ENCODE measurements at regions not wholly inside any gene's neighbourhood (a gene's known extent, or its start where the extent isn't known, plus 50 kb on each side); places are given as distances from the start of the nearest gene placed in this dataset.
A peak's percentile ranks its signal among the peaks of the same experiment; 100 is the strongest.

GRCh38 chr2:16561676-16562075 is 104.0 kb downstream of the CYRIA start:
- DNase-seq, result no peak

- DNase-seq, result no peak
Measured at GRCh38 chr2:16561251-16561650, 104.4 kb downstream of the CYRIA start.

DNA sequence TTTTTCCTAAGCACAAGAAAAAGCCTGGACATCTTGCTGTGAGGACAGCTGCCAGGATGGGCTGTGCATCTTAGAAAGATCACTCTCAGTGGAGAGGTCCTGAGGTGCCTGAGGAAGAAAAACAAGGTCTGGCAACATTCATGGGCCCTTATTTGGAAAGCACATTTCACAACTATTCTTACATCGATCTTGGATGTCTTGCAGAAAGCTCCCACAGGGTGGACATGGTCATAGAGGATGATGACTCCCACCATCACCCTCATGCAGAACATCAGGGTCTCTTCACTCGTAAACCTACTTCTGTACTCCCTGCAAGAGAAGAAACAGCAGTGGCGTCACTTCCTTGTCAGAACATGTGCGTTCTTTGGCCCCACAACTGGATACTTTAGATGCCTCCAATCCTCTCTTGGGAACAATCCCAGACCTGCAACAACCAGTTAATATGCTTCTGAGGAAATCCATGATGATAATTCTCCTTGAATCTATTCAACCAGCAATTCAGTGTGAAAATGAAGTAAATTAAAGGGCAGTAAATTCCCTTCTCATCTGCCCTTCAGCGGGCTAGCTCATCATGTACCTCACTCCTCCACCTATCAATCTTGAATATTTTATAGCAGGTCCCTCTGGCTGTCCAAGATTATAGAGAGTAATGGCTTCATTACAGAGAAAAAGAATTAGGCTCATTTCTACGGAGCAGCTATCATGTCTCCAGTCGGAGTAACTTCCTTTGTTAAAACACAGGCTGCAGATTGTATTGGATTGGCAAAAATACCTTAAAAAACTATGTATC is 106.2 kb downstream of the CYRIA start:
- no peak for DNase-seq

DNA sequence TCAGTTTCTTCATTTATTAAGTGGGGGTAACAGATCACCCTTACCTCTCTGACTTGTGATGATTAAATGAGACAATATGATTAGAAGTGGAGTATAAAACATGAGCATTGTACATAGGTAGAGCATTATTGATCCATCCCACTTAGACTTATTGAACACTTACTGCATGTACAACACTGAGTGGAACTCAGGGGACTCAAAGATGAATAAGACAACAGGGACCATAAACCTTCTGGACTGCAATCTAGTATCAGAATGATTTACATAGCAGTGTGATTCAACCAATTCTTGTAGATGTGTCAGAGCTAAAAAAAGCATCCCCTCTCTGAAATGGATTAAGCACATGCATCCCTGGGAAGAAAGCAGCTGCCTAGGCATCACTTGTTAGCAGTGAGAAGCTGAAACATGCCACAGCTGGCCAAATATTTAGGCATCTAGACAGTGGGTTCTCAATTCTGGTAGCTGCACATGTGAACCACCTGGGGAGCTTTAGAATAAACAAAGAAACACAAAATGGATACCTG is 111.5 kb downstream of the CYRIA start:
- DNase-seq, result no peak

GRCh38 chr2:16553226-16553625 is 112.4 kb downstream of the CYRIA start:
- no peak for DNase-seq

DNA sequence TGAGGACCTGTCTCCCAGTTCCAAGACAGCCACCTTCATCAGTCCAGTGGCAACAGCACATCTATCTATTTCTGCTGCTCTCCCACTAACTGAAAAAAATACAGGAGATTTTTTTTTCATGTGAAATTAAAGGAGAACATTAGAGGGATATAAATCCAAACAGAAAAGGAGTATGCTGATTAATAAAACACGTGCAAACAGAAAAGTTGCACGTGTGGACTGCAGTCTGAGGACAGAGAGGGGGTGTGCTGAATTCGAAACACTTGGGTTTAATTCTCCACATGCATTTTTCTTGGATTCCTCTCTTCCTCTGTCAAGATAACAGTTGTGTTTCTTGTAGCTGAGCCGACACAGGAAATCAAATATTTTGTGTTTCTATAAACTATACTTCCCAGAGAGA is 113.4 kb downstream of the CYRIA start:
- no peak for DNase-seq

GRCh38 chr2:16548036-16548435 is 117.6 kb downstream of the CYRIA start:
- DNase-seq, result no peak

DNA sequence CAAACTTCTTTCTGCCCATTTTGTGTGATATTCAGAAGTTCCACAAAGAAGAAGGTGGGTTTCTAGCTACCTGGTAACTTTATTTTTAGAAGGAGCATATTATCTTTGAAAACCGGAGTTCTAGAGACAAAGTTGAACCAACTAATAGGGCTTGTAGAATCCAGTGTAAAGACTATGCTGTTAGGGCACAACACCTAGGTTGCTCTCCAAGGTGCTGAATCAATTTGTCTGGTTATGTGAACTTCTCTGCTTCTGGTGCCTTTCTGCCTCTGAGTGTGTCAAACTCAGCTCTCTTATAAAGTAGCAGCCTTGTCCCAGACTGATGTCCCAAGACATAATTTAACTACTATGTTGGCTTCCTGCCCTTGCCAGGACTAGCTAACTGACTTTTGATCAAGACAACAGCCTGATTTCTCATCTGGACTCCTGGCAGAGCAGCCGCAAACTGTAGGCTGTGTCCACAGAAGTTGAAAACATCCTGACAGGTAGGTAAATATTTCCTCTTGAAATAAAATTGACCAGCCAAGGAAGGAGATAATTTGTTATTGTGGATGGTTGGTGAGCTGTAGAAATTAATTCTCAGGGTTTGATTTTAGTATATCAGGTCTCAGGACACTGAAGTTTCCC is 119.4 kb downstream of the CYRIA start:
- no peak for DNase-seq

DNA sequence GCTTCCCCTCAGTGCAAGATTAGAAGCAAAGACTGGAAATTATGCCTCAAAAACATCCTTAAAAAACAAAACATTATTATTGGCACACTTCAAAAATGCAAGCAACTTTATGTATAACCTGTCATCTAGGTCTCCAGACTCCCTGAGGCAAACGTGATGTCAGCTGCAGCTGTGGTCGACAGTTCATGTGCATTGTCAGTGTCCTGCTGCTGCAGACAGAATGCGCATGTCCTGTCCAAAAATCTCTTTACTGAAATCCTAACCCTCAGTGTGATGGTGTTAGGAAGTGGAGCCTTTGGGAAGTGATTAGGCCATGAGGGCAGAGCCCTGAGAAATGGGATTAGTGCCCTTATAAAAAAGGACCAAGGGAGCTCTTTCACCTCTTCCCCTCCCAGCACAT is 126.9 kb downstream of the CYRIA start:
- DNase-seq, result no peak

DNA sequence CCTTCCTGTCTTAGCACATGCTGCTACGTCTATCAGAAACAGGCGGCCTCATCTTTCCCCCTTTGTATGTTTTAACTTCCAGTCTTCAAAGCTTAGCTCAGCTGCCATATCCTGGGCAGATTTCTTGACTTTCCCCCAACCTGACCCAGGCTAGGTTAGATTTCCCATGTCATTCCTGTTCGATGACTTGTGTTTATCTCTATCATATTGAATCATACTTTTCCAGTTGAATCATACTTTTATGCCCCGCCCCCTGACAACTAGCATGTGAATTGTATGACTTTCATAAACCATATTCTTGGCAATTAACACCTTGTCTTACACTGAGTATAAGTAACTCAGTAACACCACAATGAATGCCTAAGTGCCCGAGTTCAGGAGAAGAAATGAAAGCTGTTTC is 128.3 kb downstream of the CYRIA start:
- no peak for DNase-seq

- no peak for DNase-seq
Measured at GRCh38 chr2:16526193-16526592, 139.4 kb downstream of the CYRIA start.

GRCh38 chr2:16525265-16525887 is 140.3 kb downstream of the CYRIA start:
- no peak for DNase-seq

DNA sequence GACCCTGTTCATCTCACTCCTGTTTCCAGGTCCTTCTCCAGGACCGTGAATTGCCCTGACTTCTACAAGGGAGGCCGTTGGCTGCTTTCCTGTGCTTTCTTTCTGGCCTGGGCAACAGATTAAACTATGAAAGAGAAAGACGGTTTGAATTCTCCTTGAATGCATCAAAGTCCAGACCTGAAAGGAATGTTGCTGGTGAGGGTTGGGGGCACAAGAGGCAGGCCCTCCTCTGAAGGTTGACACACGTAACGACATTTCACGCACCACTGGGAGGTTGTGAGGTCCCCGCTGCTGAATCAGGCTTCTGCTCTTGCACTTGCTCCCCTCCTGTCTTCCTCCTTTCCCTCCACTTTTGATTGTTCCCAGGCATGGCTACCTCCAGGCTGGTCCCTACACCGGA is 141.9 kb downstream of the CYRIA start:
- no peak for DNase-seq

DNA sequence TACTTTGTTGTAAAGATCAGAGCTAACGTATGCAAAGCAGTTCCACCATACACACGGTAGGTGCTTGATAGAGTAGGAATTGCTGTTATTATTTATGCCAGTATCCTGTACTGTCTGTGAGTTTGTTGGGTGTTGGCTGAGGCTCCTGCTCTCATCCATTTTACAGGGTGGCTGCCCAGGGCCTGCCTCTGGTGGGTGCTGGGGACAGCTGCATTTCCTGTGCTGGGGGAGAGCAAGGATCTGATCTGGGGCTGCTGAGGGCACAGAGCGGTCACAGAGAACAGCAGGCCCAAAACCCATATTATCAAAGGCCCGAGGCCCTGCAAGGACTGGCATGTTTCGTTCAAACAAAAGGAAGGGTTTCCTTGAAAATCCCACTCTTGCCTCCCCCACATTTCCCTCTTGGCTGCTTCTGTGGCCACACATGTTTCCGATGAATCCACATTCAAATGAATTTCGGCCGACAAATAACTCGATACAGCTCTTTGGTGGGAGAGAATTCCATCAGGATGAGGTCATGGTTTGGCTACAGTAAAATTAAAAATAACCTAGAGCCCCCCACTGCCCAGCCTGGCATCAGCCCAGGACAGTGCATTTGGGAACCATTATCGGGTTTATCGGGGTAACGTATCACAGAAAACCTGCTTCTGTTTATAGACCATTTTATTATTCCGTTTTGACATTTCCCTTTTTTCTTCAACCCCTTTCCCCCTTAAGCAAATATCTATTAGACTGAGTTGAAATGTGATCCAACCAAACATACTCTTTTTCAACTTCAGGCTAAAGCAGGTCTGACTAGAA is 143.4 kb downstream of the CYRIA start:
- no peak for DNase-seq

DNA sequence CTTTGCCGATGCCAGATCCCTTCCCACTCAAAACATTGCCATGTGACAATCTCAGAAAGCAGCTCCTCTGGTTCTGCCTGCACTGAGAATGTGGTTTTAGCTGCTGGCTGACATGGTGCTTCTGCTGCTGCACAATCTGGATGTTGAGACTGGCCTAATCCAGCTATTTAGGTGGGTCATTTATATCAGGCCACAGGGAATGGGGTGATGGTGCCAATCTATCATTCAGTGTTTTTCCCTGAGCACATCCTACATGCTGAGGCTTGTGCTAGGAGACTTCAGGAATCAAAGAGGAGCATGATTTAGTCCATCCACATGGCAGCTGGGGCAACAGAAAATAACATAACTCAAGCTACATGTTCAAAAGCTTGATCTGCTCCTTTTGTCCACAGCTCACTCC is 144.7 kb downstream of the CYRIA start:
- DNase-seq, result no peak

DNA sequence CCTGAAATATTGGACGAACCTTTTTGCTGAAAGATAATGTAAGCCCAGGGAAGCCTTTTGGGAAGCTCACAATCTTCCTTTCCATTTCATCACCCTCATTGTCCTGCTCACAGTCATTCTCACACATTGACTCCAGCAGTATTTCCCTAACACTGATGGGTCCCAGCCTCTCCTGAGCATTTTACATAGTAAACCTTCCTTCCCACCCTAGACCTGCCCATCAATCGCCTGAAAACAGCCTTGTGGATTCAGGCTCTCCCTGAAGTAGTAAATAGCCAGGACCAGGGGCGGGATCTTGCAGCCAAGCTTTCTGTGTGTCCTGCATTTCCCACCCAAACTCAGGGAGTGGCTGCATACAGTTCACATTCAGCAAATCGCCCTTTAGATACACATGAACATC is 149.9 kb downstream of the CYRIA start:
- no peak for DNase-seq

DNA sequence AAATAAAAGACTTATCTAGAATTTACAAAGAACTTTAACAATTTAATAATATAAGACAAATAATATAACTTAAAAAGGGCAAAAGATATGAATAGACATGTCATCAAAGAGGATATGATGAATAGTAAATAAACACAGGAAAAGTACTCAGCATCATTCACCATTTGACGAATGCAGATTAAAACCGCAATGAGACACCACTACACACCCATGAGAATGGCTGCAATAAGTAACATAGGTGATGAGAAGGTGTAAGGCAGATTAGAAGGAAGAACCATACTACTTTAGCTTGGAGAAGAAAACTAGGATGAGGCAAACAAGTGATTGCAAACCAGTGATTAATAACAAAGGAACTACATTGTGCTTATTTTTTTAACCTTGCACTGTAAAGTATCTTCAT is 152.0 kb downstream of the CYRIA start:
- no peak for DNase-seq

- DNase-seq, result no peak
Measured at GRCh38 chr2:16511041-16511440, 154.6 kb downstream of the CYRIA start.

DNA sequence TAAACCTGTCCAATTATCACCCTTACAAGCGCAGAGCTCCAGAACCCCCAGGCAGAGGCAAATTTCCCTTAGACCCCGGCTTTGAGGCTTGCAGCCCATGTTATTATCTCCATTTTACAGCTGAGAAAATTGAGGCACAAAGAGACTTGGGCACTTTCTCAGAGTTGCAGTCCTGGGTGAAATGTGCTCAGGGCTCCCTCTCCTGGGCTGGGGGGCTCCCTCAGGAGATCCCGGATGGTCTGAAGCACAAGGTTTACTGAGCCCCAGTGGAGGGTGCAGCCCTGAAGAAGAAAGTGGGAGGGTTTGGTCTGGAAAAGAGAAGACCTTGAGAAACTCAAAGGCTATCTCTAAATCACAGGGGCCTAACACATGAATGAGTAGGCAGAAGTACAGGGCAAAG is 156.6 kb downstream of the CYRIA start:
- no peak for DNase-seq

DNA sequence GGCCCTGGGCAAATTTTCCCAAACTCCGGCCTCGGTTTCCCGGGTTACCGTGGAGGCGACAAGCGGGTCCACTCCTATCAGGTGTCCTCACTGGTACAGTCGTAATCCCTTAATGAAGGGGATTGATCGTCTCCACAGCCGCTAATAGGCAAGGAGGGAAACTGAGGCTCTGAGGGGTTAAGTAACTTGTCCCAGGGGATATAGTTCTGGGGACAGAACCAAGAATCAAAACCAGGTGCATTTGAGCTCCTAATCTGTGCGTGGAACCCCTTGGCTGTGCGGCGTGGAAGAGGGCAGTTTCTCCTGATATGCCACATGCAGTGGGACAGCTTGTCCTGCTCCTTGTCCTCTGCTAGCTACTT is 157.2 kb downstream of the CYRIA start:
- no peak for DNase-seq

DNA sequence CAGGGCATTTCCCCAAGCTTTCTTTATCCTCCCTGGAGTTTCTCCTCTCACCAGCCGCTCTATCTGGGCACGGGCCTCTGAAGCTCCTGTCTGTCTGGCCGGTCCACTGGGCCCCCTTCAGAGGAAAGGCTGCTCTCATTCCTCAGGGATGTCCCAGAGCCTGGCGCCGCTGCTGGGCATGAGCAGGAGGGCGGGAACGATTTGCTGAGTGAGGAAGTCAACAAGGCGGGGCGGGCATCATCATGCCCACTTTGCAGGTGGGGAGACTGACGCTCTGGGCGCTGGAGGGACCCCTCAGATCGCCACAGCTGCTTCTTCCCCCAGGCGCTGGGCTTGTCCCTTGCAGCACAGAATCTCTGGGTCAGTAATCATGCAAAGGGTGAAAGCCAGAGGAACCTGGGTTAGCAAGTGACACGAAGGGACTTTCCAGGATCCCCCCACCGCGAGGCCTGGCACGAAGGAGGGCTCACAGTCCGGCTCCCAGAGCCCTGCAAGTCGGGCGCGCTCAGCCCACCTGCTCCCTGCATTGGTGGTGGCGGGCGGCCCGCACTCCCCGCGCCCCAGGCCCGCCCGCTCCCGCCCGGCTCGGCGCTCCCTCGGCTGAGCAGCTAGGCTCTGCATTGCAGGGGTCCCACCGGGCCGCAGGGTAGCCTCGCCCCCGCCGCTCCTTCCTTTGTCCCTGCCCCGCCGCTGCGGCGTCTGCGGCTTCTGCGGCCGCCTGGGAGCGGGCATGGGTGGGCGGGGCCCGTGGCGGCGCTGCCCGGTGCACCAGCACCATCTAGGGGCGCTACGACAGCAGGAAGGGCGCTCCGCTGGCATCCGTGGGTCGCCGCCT is 157.8 kb downstream of the CYRIA start:
- DNase-seq, result peak; percentile 38

DNA sequence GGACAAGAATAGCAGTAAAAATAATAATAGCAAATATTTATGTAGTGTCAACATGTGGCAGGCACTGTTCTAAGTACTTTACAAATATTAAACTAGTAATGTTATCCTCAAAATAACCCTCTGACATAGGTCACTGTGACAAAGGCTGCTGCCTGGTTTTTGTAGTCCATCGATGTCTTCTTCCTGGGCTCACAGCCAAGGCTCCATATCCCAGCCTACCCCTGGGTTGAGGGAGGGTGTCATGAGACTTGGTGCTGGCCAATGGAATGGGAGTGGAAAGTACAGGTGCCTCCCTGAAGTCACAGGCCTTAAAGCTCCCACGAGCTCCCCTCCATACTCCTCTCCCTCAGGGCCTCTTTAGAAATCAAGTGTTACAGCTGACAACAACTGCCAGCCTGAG is 159.3 kb downstream of the CYRIA start:
- no peak for DNase-seq
